ENCODE measurements at regions not wholly inside any gene's neighbourhood (a gene's known extent, or its start where the extent isn't known, plus 50 kb on each side); places are given as distances from the start of the nearest gene placed in this dataset.

- H3K9me3 ChIP-seq (ENCODE audit: control insufficient read depth, low read length, poor library complexity, severe bottlenecking) = no peaks in the 10 kb centered on the region
- no peaks in the 10 kb centered on the region for H3K4me1 Mint-ChIP-seq
- H3K4me3 Mint-ChIP-seq = no peak overlapping the region
- no peak for DNase-seq
- no peak overlapping the region for H3K27ac Mint-ChIP-seq
- ATAC-seq = no peak
- no peaks in the 10 kb centered on the region for H3K27me3 Mint-ChIP-seq
- H3K36me3 Mint-ChIP-seq (ENCODE audit: low read depth) = no peaks in the 10 kb centered on the region
These were observed 1224.0 kb downstream of the SLC16A7 start for GRCh38 chr12:60819794-60820193.

GRCh38 chr12:60822580-60822979, 1226.8 kb downstream of the SLC16A7 start:
- H3K27ac Mint-ChIP-seq = no peak overlapping the region
- H3K36me3 Mint-ChIP-seq (ENCODE audit: low read depth) = no peaks in the 10 kb centered on the region
- H3K4me3 Mint-ChIP-seq = no peak overlapping the region
- no peaks in the 10 kb centered on the region for H3K9me3 ChIP-seq (ENCODE audit: control insufficient read depth, low read length, poor library complexity, severe bottlenecking)
- no peak for ATAC-seq
- no peak for DNase-seq
- no peaks in the 10 kb centered on the region for H3K27me3 Mint-ChIP-seq
- H3K4me1 Mint-ChIP-seq = no peaks in the 10 kb centered on the region

GRCh38 chr12:60830381-60830780, 1234.6 kb downstream of the SLC16A7 start:
- H3K9me3 ChIP-seq (ENCODE audit: control insufficient read depth, low read length, poor library complexity, severe bottlenecking) = no peaks in the 10 kb centered on the region
- no peak overlapping the region for H3K27ac Mint-ChIP-seq
- no peaks in the 10 kb centered on the region for H3K4me1 Mint-ChIP-seq
- ATAC-seq (no peak), DNase-seq (no peak)
- H3K4me3 Mint-ChIP-seq = no peak overlapping the region
- H3K27me3 Mint-ChIP-seq = no peaks in the 10 kb centered on the region
- H3K36me3 Mint-ChIP-seq (ENCODE audit: low read depth) = no peaks in the 10 kb centered on the region

GRCh38 chr12:60832290-60832689, 1236.5 kb downstream of the SLC16A7 start:
- no peaks in the 10 kb centered on the region for H3K9me3 ChIP-seq (ENCODE audit: control insufficient read depth, low read length, poor library complexity, severe bottlenecking)
- Mint-ChIP-seq H3K4me3 (no peak overlapping the region), H3K27ac (no peak overlapping the region), H3K36me3 (ENCODE audit: low read depth) (no peaks in the 10 kb centered on the region), H3K27me3 (no peaks in the 10 kb centered on the region), H3K4me1 (no peaks in the 10 kb centered on the region)
- DNase-seq (no peak), ATAC-seq (no peak)

GRCh38 chr12:60834372-60834771, 1238.5 kb downstream of the SLC16A7 start:
- H3K27ac Mint-ChIP-seq = no peak overlapping the region
- H3K36me3 Mint-ChIP-seq (ENCODE audit: low read depth) = no peaks in the 10 kb centered on the region
- DNase-seq = no peak
- no peaks in the 10 kb centered on the region for H3K4me1 Mint-ChIP-seq
- ATAC-seq = no peak
- H3K27me3 Mint-ChIP-seq = no peaks in the 10 kb centered on the region
- H3K4me3 Mint-ChIP-seq = no peak overlapping the region
- no peaks in the 10 kb centered on the region for H3K9me3 ChIP-seq (ENCODE audit: control insufficient read depth, low read length, poor library complexity, severe bottlenecking)

- no peaks in the 10 kb centered on the region for H3K9me3 ChIP-seq (ENCODE audit: control insufficient read depth, low read length, poor library complexity, severe bottlenecking)
- no peak for DNase-seq
- H3K27ac Mint-ChIP-seq = no peak overlapping the region
- H3K4me3 Mint-ChIP-seq = no peak overlapping the region
- no peaks in the 10 kb centered on the region for H3K27me3 Mint-ChIP-seq
- H3K36me3 Mint-ChIP-seq (ENCODE audit: low read depth) = no peaks in the 10 kb centered on the region
- H3K4me1 Mint-ChIP-seq = no peaks in the 10 kb centered on the region
- no peak for ATAC-seq
These were observed 1239.0 kb downstream of the SLC16A7 start for GRCh38 chr12:60834806-60835205.

- ATAC-seq (no peak), DNase-seq (no peak)
- H3K4me3 Mint-ChIP-seq = no peak overlapping the region
- H3K27ac Mint-ChIP-seq = no peak overlapping the region
- no peaks in the 10 kb centered on the region for H3K27me3 Mint-ChIP-seq
- no peaks in the 10 kb centered on the region for H3K36me3 Mint-ChIP-seq (ENCODE audit: low read depth)
- H3K4me1 Mint-ChIP-seq = no peaks in the 10 kb centered on the region
- no peaks in the 10 kb centered on the region for H3K9me3 ChIP-seq (ENCODE audit: control insufficient read depth, low read length, poor library complexity, severe bottlenecking)
These were observed 1240.8 kb downstream of the SLC16A7 start for GRCh38 chr12:60836651-60837050.

GRCh38 chr12:60842181-60842580, 1246.4 kb downstream of the SLC16A7 start:
- H3K27me3 Mint-ChIP-seq = no peaks in the 10 kb centered on the region
- H3K36me3 Mint-ChIP-seq (ENCODE audit: low read depth) = no peaks in the 10 kb centered on the region
- no peak overlapping the region for H3K4me3 Mint-ChIP-seq
- H3K4me1 Mint-ChIP-seq = no peaks in the 10 kb centered on the region
- no peak for DNase-seq
- ATAC-seq = no peak
- H3K9me3 ChIP-seq (ENCODE audit: control insufficient read depth, low read length, poor library complexity, severe bottlenecking) = no peaks in the 10 kb centered on the region
- H3K27ac Mint-ChIP-seq = no peak overlapping the region

GRCh38 chr12:60844101-60844500, 1248.3 kb downstream of the SLC16A7 start:
- H3K9me3 ChIP-seq (ENCODE audit: control insufficient read depth, low read length, poor library complexity, severe bottlenecking) = no peaks in the 10 kb centered on the region
- Mint-ChIP-seq H3K36me3 (ENCODE audit: low read depth) (no peaks in the 10 kb centered on the region), H3K27ac (no peak overlapping the region), H3K4me3 (no peak overlapping the region), H3K4me1 (no peaks in the 10 kb centered on the region), H3K27me3 (no peaks in the 10 kb centered on the region)
- DNase-seq = no peak
- no peak for ATAC-seq

GRCh38 chr12:60844875-60845274, 1249.0 kb downstream of the SLC16A7 start:
- no peaks in the 10 kb centered on the region for H3K4me1 Mint-ChIP-seq
- DNase-seq (no peak), ATAC-seq (no peak)
- no peaks in the 10 kb centered on the region for H3K36me3 Mint-ChIP-seq (ENCODE audit: low read depth)
- H3K27me3 Mint-ChIP-seq = no peaks in the 10 kb centered on the region
- H3K9me3 ChIP-seq (ENCODE audit: control insufficient read depth, low read length, poor library complexity, severe bottlenecking) = no peaks in the 10 kb centered on the region
- no peak overlapping the region for H3K27ac Mint-ChIP-seq
- no peak overlapping the region for H3K4me3 Mint-ChIP-seq

GRCh38 chr12:60845696-60846095, 1249.9 kb downstream of the SLC16A7 start:
- H3K4me1 Mint-ChIP-seq = no peaks in the 10 kb centered on the region
- no peaks in the 10 kb centered on the region for H3K9me3 ChIP-seq (ENCODE audit: control insufficient read depth, low read length, poor library complexity, severe bottlenecking)
- H3K27ac Mint-ChIP-seq = no peak overlapping the region
- ATAC-seq = no peak
- H3K36me3 Mint-ChIP-seq (ENCODE audit: low read depth) = no peaks in the 10 kb centered on the region
- DNase-seq = no peak
- H3K4me3 Mint-ChIP-seq = no peak overlapping the region
- no peaks in the 10 kb centered on the region for H3K27me3 Mint-ChIP-seq

- Mint-ChIP-seq H3K27ac (no peak overlapping the region), H3K4me3 (no peak overlapping the region), H3K4me1 (no peaks in the 10 kb centered on the region), H3K27me3 (no peaks in the 10 kb centered on the region), H3K36me3 (ENCODE audit: low read depth) (no peaks in the 10 kb centered on the region)
- H3K9me3 ChIP-seq (ENCODE audit: control insufficient read depth, low read length, poor library complexity, severe bottlenecking) = no peaks in the 10 kb centered on the region
- ATAC-seq (no peak), DNase-seq (no peak)
These were observed 1251.5 kb downstream of the SLC16A7 start for GRCh38 chr12:60847281-60847680.

- no peaks in the 10 kb centered on the region for H3K4me1 Mint-ChIP-seq
- no peak overlapping the region for H3K27ac Mint-ChIP-seq
- no peaks in the 10 kb centered on the region for H3K36me3 Mint-ChIP-seq (ENCODE audit: low read depth)
- no peaks in the 10 kb centered on the region for H3K27me3 Mint-ChIP-seq
- H3K4me3 Mint-ChIP-seq = no peak overlapping the region
- DNase-seq = no peak
- ATAC-seq = no peak
- no peaks in the 10 kb centered on the region for H3K9me3 ChIP-seq (ENCODE audit: control insufficient read depth, low read length, poor library complexity, severe bottlenecking)
These were observed 1253.9 kb downstream of the SLC16A7 start for GRCh38 chr12:60849723-60850122.

GRCh38 chr12:60853407-60853806, 1257.6 kb downstream of the SLC16A7 start:
- no peak overlapping the region for H3K27ac Mint-ChIP-seq
- no peaks in the 10 kb centered on the region for H3K9me3 ChIP-seq (ENCODE audit: control insufficient read depth, low read length, poor library complexity, severe bottlenecking)
- no peak for ATAC-seq
- no peak overlapping the region for H3K4me3 Mint-ChIP-seq
- DNase-seq = no peak
- no peaks in the 10 kb centered on the region for H3K36me3 Mint-ChIP-seq (ENCODE audit: low read depth)
- H3K27me3 Mint-ChIP-seq = no peaks in the 10 kb centered on the region
- H3K4me1 Mint-ChIP-seq = no peaks in the 10 kb centered on the region

GRCh38 chr12:60863421-60863820, 1267.6 kb downstream of the SLC16A7 start:
- DNase-seq (no peak), ATAC-seq (no peak)
- Mint-ChIP-seq H3K4me3 (no peak overlapping the region), H3K36me3 (ENCODE audit: low read depth) (no peaks in the 10 kb centered on the region), H3K27ac (no peak overlapping the region), H3K27me3 (no peaks in the 10 kb centered on the region), H3K4me1 (no peaks in the 10 kb centered on the region)
- no peaks in the 10 kb centered on the region for H3K9me3 ChIP-seq (ENCODE audit: control insufficient read depth, low read length, poor library complexity, severe bottlenecking)
